ENCODE measurements at regions not wholly inside any gene's neighbourhood (a gene's known extent, or its start where the extent isn't known, plus 50 kb on each side); places are given as distances from the start of the nearest gene placed in this dataset.

DNA sequence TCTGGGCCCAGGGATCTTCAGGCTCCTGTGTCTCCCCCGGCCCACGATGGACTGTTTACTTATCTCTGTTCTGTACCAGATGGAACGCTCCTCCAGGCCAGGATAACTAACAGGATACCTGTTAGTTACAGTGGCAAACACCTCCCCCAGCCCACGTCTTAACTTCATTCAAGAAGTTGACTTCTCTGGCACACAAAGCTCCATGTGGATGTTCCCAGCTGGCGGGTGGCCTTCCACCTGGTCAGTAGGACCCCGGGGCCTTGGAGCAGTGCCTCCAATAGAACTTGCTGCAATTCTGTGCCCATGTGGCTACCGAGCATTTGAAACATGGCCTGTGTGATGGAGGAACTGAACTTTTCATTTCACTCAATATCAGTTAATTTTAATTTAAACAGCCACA lies 165.1 kb upstream of the GLI2 start:
- no peak overlapping the region for H3K4me3 Mint-ChIP-seq
- H3K27ac Mint-ChIP-seq = no peak overlapping the region
- CTCF ChIA-PET = no interaction called here
- H3K79me2 ChIP-seq (ENCODE audit: control insufficient read depth, insufficient read depth, low read length) = no peaks in the 10 kb centered on the region
- no peak for DNase-seq
- no peak overlapping the region for H2AFZ ChIP-seq (ENCODE audit: insufficient read depth, low read depth, low read length, poor library complexity, severe bottlenecking)
- intact Hi-C loops (cut with micrococcal nuclease) = no loop called here
- H3K4me2 ChIP-seq (replicated peaks; ENCODE audit: low read depth, low read length, poor library complexity, severe bottlenecking) = no peak overlapping the region
- H3K9me3 Mint-ChIP-seq (ENCODE audit: insufficient read depth) = no peaks in the 10 kb centered on the region
- no peaks in the 10 kb centered on the region for H3K36me3 ChIP-seq (replicated peaks in 1 of 2; ENCODE audit: control extremely low read depth in 1 of 2, control insufficient read depth in 1 of 2, extremely low read depth in 1 of 2, insufficient read depth in 2 of 2, low read length in 1 of 2)
- H3K27me3 Mint-ChIP-seq = peaks cover 7% of the 10 kb centered on the region
- no peaks in the 10 kb centered on the region for H4K20me1 ChIP-seq (ENCODE audit: control insufficient read depth, insufficient read depth, low read length, poor library complexity, severe bottlenecking)
- TF ChIP-seq, protein P1, sequence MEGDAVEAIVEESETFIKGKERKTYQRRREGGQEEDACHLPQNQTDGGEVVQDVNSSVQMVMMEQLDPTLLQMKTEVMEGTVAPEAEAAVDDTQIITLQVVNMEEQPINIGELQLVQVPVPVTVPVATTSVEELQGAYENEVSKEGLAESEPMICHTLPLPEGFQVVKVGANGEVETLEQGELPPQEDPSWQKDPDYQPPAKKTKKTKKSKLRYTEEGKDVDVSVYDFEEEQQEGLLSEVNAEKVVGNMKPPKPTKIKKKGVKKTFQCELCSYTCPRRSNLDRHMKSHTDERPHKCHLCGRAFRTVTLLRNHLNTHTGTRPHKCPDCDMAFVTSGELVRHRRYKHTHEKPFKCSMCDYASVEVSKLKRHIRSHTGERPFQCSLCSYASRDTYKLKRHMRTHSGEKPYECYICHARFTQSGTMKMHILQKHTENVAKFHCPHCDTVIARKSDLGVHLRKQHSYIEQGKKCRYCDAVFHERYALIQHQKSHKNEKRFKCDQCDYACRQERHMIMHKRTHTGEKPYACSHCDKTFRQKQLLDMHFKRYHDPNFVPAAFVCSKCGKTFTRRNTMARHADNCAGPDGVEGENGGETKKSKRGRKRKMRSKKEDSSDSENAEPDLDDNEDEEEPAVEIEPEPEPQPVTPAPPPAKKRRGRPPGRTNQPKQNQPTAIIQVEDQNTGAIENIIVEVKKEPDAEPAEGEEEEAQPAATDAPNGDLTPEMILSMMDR (IDR thresholded peaks at IDR 0.05) = no peak
- TF ChIP-seq EZH2 (IDR thresholded peaks at IDR 0.05; ENCODE audit: borderline replicate concordance, insufficient read depth, low read depth, low read length, poor library complexity, severe bottlenecking) = no peak
- H3K4me1 Mint-ChIP-seq = no peaks in the 10 kb centered on the region
- H3K4me3 ChIP-seq (ENCODE audit: control extremely low read depth in 1 of 5, extremely low read depth in 1 of 5, insufficient read depth in 1 of 5, low read depth in 2 of 5, low read length in 4 of 5) = no peak overlapping the region
- H3K4me1 ChIP-seq (ENCODE audit: control insufficient read depth in 2 of 2, insufficient read depth in 2 of 2, low read length in 2 of 2) = no peaks in the 10 kb centered on the region
- ATAC-seq (ENCODE audit: low read depth) = no peak
- H3K9ac ChIP-seq (ENCODE audit: low read length) = no peak overlapping the region
- H3K9me3 ChIP-seq (ENCODE audit: control extremely low read depth in 1 of 3, control insufficient read depth in 2 of 3, insufficient read depth in 1 of 3, low read length in 2 of 3) = no peaks in the 10 kb centered on the region
- H3K27ac ChIP-seq (ENCODE audit: low read length in 2 of 2) = no peak overlapping the region
- WGBS (ENCODE audit: insufficient coverage) = 93% methylated on average over 6 of the region's 7 CpGs
- peaks cover 0 to under 1% (median 0%) of the 10 kb centered on the region in 4 experiments for H3K27me3 ChIP-seq (replicated peaks in 1 of 4; ENCODE audit: control extremely low read depth in 1 of 4, control insufficient read depth in 3 of 4, insufficient read depth in 4 of 4, low read length in 3 of 4)
- POLR2A ChIA-PET = no interaction called here

DNA sequence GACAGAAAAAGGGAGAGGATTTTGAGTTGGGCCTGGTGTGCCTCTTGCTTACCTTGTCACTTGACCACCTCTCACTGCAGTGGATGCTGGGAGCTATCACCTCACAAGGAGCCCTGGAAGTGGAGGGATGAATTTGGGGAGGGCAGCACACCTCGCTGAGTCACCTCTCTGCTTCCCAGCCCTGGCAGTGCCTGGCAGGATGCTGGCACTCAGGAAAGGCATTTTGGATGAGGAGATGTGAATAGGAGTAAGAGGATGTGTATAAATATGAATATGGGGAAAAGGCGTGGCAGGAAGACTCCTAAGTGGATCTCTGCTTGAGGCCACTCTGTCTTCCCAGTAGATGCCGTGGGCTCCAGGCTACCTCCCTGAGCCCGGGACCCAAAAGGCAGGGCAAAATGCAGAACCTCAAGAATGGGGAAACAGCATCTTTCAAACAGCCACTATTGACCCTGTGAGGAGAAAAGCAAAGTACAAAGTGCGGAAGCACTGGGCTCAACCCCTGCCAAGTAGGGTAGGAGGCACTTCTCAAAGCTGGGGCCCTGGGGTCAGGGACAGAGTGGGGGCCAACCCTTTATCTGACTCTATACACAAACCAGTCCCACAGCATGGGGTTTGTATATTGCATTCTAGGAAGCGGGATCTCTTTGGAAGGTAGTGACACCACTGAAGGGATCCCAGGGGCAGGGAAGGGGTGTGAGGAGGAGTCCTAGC lies 164.5 kb upstream of the GLI2 start:
- Mint-ChIP-seq H3K9me3 (ENCODE audit: insufficient read depth) (no peaks in the 10 kb centered on the region), H3K27ac (no peak overlapping the region), H3K27me3 (peaks cover 12% of the 10 kb centered on the region), H3K4me1 (no peaks in the 10 kb centered on the region), H3K4me3 (no peak overlapping the region)
- DNase-seq = no peak
- intact Hi-C loops (cut with micrococcal nuclease) = no loop called here
- ChIA-PET POLR2A (no interaction called here), CTCF (no interaction called here)
- Histone ChIP-seq H3K79me2 (ENCODE audit: control insufficient read depth, insufficient read depth, low read length) (no peaks in the 10 kb centered on the region), H4K20me1 (ENCODE audit: control insufficient read depth, insufficient read depth, low read length, poor library complexity, severe bottlenecking) (no peaks in the 10 kb centered on the region), H3K36me3 (replicated peaks in 1 of 2; ENCODE audit: control extremely low read depth in 1 of 2, control insufficient read depth in 1 of 2, extremely low read depth in 1 of 2, insufficient read depth in 2 of 2, low read length in 1 of 2) (no peaks in the 10 kb centered on the region), H3K9me3 (ENCODE audit: control extremely low read depth in 1 of 3, control insufficient read depth in 2 of 3, insufficient read depth in 1 of 3, low read length in 2 of 3) (no peaks in the 10 kb centered on the region), H3K4me3 (ENCODE audit: control extremely low read depth in 1 of 5, extremely low read depth in 1 of 5, insufficient read depth in 1 of 5, low read depth in 2 of 5, low read length in 4 of 5) (no peak overlapping the region), H3K9ac (ENCODE audit: low read length) (no peak overlapping the region), H3K4me2 (replicated peaks; ENCODE audit: low read depth, low read length, poor library complexity, severe bottlenecking) (no peak overlapping the region), H3K27me3 (replicated peaks in 1 of 4; ENCODE audit: control extremely low read depth in 1 of 4, control insufficient read depth in 3 of 4, insufficient read depth in 4 of 4, low read length in 3 of 4) (peaks cover 0 to 3% (median 0%) of the 10 kb centered on the region in 4 experiments), H3K4me1 (ENCODE audit: control insufficient read depth in 2 of 2, insufficient read depth in 2 of 2, low read length in 2 of 2) (no peaks in the 10 kb centered on the region), H2AFZ (ENCODE audit: insufficient read depth, low read depth, low read length, poor library complexity, severe bottlenecking) (no peak overlapping the region), H3K27ac (ENCODE audit: low read length in 2 of 2) (no peak overlapping the region)
- TF ChIP-seq EZH2 (IDR thresholded peaks at IDR 0.05; ENCODE audit: borderline replicate concordance, insufficient read depth, low read depth, low read length, poor library complexity, severe bottlenecking) = no peak
- TF ChIP-seq, protein P1 (IDR thresholded peaks at IDR 0.05) = no peak
- WGBS (ENCODE audit: insufficient coverage) = 82% methylated on average over 5 of the region's 6 CpGs
- no peak for ATAC-seq (ENCODE audit: low read depth)

Data from B cell (primary cell).